ENCODE measurements at regions not wholly inside any gene's neighbourhood (a gene's known extent, or its start where the extent isn't known, plus 50 kb on each side); places are given as distances from the start of the nearest gene placed in this dataset.
"Not testable (repeated sequence)": the region's sequence is repeated elsewhere in the genome, so short reads cannot be mapped to it uniquely, and the experiment has no call there.

- DNase-seq, result no peak
Measured at GRCh38 chr3:126292318-126293070, 64.7 kb downstream of the KLF15 start.

- no peak for DNase-seq
Measured at GRCh38 chr3:126291537-126291936, 65.7 kb downstream of the KLF15 start.

GRCh38 chr3:126291061-126291460, 66.1 kb downstream of the KLF15 start:
- DNase-seq, result no peak

GRCh38 chr3:126290325-126290724, 66.9 kb downstream of the KLF15 start:
- no peak for DNase-seq

- no peak for DNase-seq
Measured at GRCh38 chr3:126289096-126289495, 68.1 kb downstream of the KLF15 start.

GRCh38 chr3:126288314-126288713, 68.9 kb downstream of the KLF15 start:
- no peak for DNase-seq

- no peak for DNase-seq
Measured at GRCh38 chr3:126287536-126288241, 69.5 kb downstream of the KLF15 start.

GRCh38 chr3:126287171-126287535, 70.1 kb downstream of the KLF15 start:
- DNase-seq, result no peak

- DNase-seq, result no peak
Measured at GRCh38 chr3:126285369-126285768, 71.8 kb downstream of the KLF15 start.

- DNase-seq, result no peak
Measured at GRCh38 chr3:126284258-126284904, 72.8 kb downstream of the KLF15 start.

- DNase-seq, result not testable (repeated sequence)
Measured at GRCh38 chr3:126283651-126284050, 73.6 kb downstream of the KLF15 start.

- no peak for DNase-seq
Measured at GRCh38 chr3:126279853-126280252, 77.4 kb downstream of the KLF15 start.

- DNase-seq, result no peak
Measured at GRCh38 chr3:126277629-126278378, 79.4 kb downstream of the KLF15 start.

GRCh38 chr3:126275620-126275904, 81.6 kb downstream of the KLF15 start:
- DNase-seq, result no peak

GRCh38 chr3:126274735-126275619, 82.2 kb downstream of the KLF15 start:
- DNase-seq, result no peak

- DNase-seq, result no peak
Measured at GRCh38 chr3:126270145-126270811, 86.9 kb downstream of the KLF15 start.

- no peak for DNase-seq
Measured at GRCh38 chr3:126269354-126269753, 87.9 kb downstream of the KLF15 start.

- no peak for DNase-seq
Measured at GRCh38 chr3:126268866-126269265, 88.3 kb downstream of the KLF15 start.

- DNase-seq, result no peak
Measured at GRCh38 chr3:126267976-126268615, 87.7 kb upstream of the ALDH1L1 start.

GRCh38 chr3:126267169-126267975, 87.0 kb upstream of the ALDH1L1 start:
- DNase-seq, result no peak

- DNase-seq, result no peak
Measured at GRCh38 chr3:126266850-126267168, 86.4 kb upstream of the ALDH1L1 start.

Data from NCI-H1436 (cell line).